ENCODE measurements at regions not wholly inside any gene's neighbourhood (a gene's known extent, or its start where the extent isn't known, plus 50 kb on each side); places are given as distances from the start of the nearest gene placed in this dataset.
"Not testable (repeated sequence)": the region's sequence is repeated elsewhere in the genome, so short reads cannot be mapped to it uniquely, and the experiment has no call there.

GRCh38 chr20:11705512-11705911 lies 212.2 kb upstream of the BTBD3 start:
- no peak for DNase-seq

GRCh38 chr20:11708223-11708622 lies 209.5 kb upstream of the BTBD3 start:
- not testable (repeated sequence) for DNase-seq

GRCh38 chr20:11711214-11711613 lies 206.5 kb upstream of the BTBD3 start:
- DNase-seq, result no peak

GRCh38 chr20:11712639-11713160 lies 205.0 kb upstream of the BTBD3 start:
- DNase-seq, result no peak

GRCh38 chr20:11714886-11715285 lies 202.8 kb upstream of the BTBD3 start:
- peak; percentile 3 for DNase-seq

GRCh38 chr20:11716239-11716944 lies 201.3 kb upstream of the BTBD3 start:
- DNase-seq, result peak; percentile 98

- no peak for DNase-seq
Measured at GRCh38 chr20:11716945-11717248, 200.8 kb upstream of the BTBD3 start.

GRCh38 chr20:11717562-11717961 lies 200.1 kb upstream of the BTBD3 start:
- DNase-seq, result no peak

GRCh38 chr20:11718474-11719094 lies 199.1 kb upstream of the BTBD3 start:
- DNase-seq, result no peak

- no peak for DNase-seq
Measured at GRCh38 chr20:11719153-11719552, 198.5 kb upstream of the BTBD3 start.

- no peak for DNase-seq
Measured at GRCh38 chr20:11721411-11721810, 196.3 kb upstream of the BTBD3 start.

GRCh38 chr20:11724097-11724496 lies 193.6 kb upstream of the BTBD3 start:
- no peak for DNase-seq

- peak; percentile 56 for DNase-seq
Measured at GRCh38 chr20:11726026-11726425, 191.7 kb upstream of the BTBD3 start.

GRCh38 chr20:11727708-11728107 lies 190.0 kb upstream of the BTBD3 start:
- DNase-seq, result no peak

GRCh38 chr20:11728937-11729336 lies 188.8 kb upstream of the BTBD3 start:
- no peak for DNase-seq

GRCh38 chr20:11729806-11730205 lies 187.9 kb upstream of the BTBD3 start:
- no peak for DNase-seq

GRCh38 chr20:11734431-11734830 lies 183.3 kb upstream of the BTBD3 start:
- no peak for DNase-seq

GRCh38 chr20:11738852-11739251 lies 178.8 kb upstream of the BTBD3 start:
- DNase-seq, result no peak

- DNase-seq, result no peak
Measured at GRCh38 chr20:11740975-11741374, 176.7 kb upstream of the BTBD3 start.

GRCh38 chr20:11745145-11745544 lies 172.5 kb upstream of the BTBD3 start:
- DNase-seq, result no peak

- no peak for DNase-seq
Measured at GRCh38 chr20:11748436-11748835, 169.3 kb upstream of the BTBD3 start.

- no peak for DNase-seq
Measured at GRCh38 chr20:11752336-11752735, 165.4 kb upstream of the BTBD3 start.

- no peak for DNase-seq
Measured at GRCh38 chr20:11753155-11753554, 164.5 kb upstream of the BTBD3 start.

GRCh38 chr20:11754451-11754850 lies 163.2 kb upstream of the BTBD3 start:
- no peak for DNase-seq
